Gastrocnemius medialis (tissue), 4 donors: ENCODE measurements at regions not wholly inside any gene's neighbourhood (a gene's known extent, or its start where the extent isn't known, plus 50 kb on each side); places are given as distances from the start of the nearest gene placed in this dataset.

Experiments
- ATAC-seq, 2 donors: fragments of 150-250 bp; one replicate each; pipeline ENCODE4 v1.9.1; 2016
- DNase-seq, 2 donors: peaks; one replicate each; pipeline ENCODE4 v3.0.0-alpha.2; 2019
- H3K27ac ChIP-seq, 4 donors: fragments of 200-600 bp; sonication (generic); 1 replicate in 1 of 4; 2 replicates in 3 of 4; pipeline ENCODE4 v1.5.1; 2016 to 2018; ENCODE audit warnings: mild to moderate bottlenecking in 2 of 4, moderate library complexity in 1 of 4
- H3K27me3 ChIP-seq, 3 donors: fragments of 200-600 bp; sonication (generic) in 2 of 3; 1 replicate in 1 of 3; 2 replicates in 2 of 3; pipeline versions ENCODE4 v1.5.1 to v1.6.0; 2016 to 2019; ENCODE audit warnings: mild to moderate bottlenecking in 1 of 3, moderate library complexity in 1 of 3
- H3K36me3 ChIP-seq, 2 donors: fragments of 200-600 bp; sonication (generic) in 1 of 2; one replicate each; pipeline ENCODE4 v1.5.1; 2017 to 2018
- H3K4me1 ChIP-seq, 2 donors: fragments of 200-600 bp; sonication (generic) in 1 of 2; one replicate each; pipeline ENCODE4 v1.5.1; 2016 to 2017; ENCODE audit warnings: mild to moderate bottlenecking in 2 of 2
- H3K4me3 ChIP-seq, 4 donors: fragments of 200-600 bp; sonication (generic) in 3 of 4; 1 replicate in 1 of 4; 2 replicates in 3 of 4; pipeline ENCODE4 v1.5.1; 2016 to 2019; ENCODE audit warnings: mild to moderate bottlenecking in 2 of 4
- H3K9me3 ChIP-seq, 3 donors: fragments of 200-600 bp; sonication (generic) in 2 of 3; 1 replicate in 1 of 3; 2 replicates in 2 of 3; pipeline ENCODE4 v1.5.1; 2016 to 2019
- POLR2A ChIP-seq, 2 donors: fragments of 450-650 bp; IDR thresholded peaks; one replicate each; pipeline ENCODE4 v1.6.1; 2017; ENCODE audit warnings: antibody characterized with exemption in 2 of 2, mild to moderate bottlenecking in 2 of 2, moderate library complexity in 2 of 2
- in situ Hi-C, 4 donors: fragments of 200-750 bp; cut with MboI; loops; one replicate each; pipeline versions ENCODE4 v1.15.0 to v1.8.0; 2017; ENCODE audit warnings: low sequenced_read_pairs in 4 of 4
- intact Hi-C: fragments of 100-400 bp; cut with DNase I; formaldehyde crosslinking; loops from one replicate; pipeline ENCODE4 v1.15.1; 2023; ENCODE audit warnings: low total_unique reads
- TF ChIP-seq, protein P1 (sequence below), 5 experiments: fragments of 450-650 bp in 3 of 5; fragments of 200-600 bp in 2 of 5; sonication (generic) in 2 of 5; IDR thresholded peaks in 4 of 5; conservative IDR thresholded peaks in 1 of 5; 1 replicate in 4 of 5; 2 replicates in 1 of 5; pipeline ENCODE4 v1.5.1; 2016 to 2019; ENCODE audit warnings: antibody characterized with exemption in 5 of 5, mild to moderate bottlenecking in 3 of 5, moderate library complexity in 3 of 5

- TF ChIP-seq, protein P1, sequence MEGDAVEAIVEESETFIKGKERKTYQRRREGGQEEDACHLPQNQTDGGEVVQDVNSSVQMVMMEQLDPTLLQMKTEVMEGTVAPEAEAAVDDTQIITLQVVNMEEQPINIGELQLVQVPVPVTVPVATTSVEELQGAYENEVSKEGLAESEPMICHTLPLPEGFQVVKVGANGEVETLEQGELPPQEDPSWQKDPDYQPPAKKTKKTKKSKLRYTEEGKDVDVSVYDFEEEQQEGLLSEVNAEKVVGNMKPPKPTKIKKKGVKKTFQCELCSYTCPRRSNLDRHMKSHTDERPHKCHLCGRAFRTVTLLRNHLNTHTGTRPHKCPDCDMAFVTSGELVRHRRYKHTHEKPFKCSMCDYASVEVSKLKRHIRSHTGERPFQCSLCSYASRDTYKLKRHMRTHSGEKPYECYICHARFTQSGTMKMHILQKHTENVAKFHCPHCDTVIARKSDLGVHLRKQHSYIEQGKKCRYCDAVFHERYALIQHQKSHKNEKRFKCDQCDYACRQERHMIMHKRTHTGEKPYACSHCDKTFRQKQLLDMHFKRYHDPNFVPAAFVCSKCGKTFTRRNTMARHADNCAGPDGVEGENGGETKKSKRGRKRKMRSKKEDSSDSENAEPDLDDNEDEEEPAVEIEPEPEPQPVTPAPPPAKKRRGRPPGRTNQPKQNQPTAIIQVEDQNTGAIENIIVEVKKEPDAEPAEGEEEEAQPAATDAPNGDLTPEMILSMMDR (IDR thresholded peaks at IDR 0.05 in 4 of 5, conservative IDR thresholded peaks at IDR 0.05 in 1 of 5) = no peak
- no peak for TF ChIP-seq POLR2A (IDR thresholded peaks at IDR 0.05)
- no peak for ATAC-seq
- in situ Hi-C loops (no loop called here), intact Hi-C loops (no loop called here)
- H3K27ac ChIP-seq = no peak overlapping the region
- H3K9me3 ChIP-seq = no peaks in the 10 kb centered on the region
- no peaks in the 10 kb centered on the region for H3K4me1 ChIP-seq
- no peaks in the 10 kb centered on the region for H3K36me3 ChIP-seq
- no peak overlapping the region for H3K4me3 ChIP-seq
- DNase-seq = no peak
- H3K27me3 ChIP-seq = no peaks in the 10 kb centered on the region
Measured at GRCh38 chr20:19113343-19113930, 99.0 kb upstream of the SLC24A3 start.

DNA sequence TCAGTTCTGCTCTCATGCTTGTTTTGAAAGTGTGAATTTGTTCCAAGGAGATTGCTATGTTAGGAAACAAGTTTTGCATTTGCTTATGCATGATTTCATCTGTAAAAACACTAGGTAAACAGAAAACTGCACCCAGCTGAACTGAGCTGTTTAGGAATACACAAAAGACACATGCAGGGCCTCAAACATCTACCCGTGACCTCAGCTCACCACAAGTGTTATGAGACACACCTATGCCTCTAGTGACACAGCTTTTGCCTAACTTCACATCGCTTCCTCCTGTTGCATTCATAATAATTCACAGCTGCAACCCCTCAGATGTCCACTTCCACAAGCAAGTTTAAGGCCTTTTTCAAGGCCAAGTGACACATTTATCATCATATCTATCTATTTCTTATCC, 98.0 kb upstream of the SLC24A3 start:
- H3K36me3 ChIP-seq = no peaks in the 10 kb centered on the region
- DNase-seq (no peak), ATAC-seq (no peak)
- TF ChIP-seq, protein P1 (IDR thresholded peaks at IDR 0.05 in 4 of 5, conservative IDR thresholded peaks at IDR 0.05 in 1 of 5) = no peak
- TF ChIP-seq POLR2A (IDR thresholded peaks at IDR 0.05) = no peak
- in situ Hi-C loops = no loop called here
- no peaks in the 10 kb centered on the region for H3K4me1 ChIP-seq
- no peak overlapping the region for H3K27ac ChIP-seq
- no peaks in the 10 kb centered on the region for H3K9me3 ChIP-seq
- intact Hi-C loops = no loop called here
- H3K27me3 ChIP-seq = no peaks in the 10 kb centered on the region
- no peak overlapping the region for H3K4me3 ChIP-seq

- Histone ChIP-seq H3K4me1 (no peaks in the 10 kb centered on the region), H3K9me3 (no peaks in the 10 kb centered on the region), H3K27me3 (no peaks in the 10 kb centered on the region), H3K4me3 (no peak overlapping the region), H3K27ac (no peak overlapping the region), H3K36me3 (no peaks in the 10 kb centered on the region)
- no peak for TF ChIP-seq POLR2A (IDR thresholded peaks at IDR 0.05)
- TF ChIP-seq, protein P1 (IDR thresholded peaks at IDR 0.05 in 4 of 5, conservative IDR thresholded peaks at IDR 0.05 in 1 of 5) = no peak
- DNase-seq = no peak
- intact Hi-C loops = no loop called here
- in situ Hi-C loops = no loop called here
- no peak for ATAC-seq
Measured at GRCh38 chr20:19115581-19115980, 96.9 kb upstream of the SLC24A3 start.

DNA sequence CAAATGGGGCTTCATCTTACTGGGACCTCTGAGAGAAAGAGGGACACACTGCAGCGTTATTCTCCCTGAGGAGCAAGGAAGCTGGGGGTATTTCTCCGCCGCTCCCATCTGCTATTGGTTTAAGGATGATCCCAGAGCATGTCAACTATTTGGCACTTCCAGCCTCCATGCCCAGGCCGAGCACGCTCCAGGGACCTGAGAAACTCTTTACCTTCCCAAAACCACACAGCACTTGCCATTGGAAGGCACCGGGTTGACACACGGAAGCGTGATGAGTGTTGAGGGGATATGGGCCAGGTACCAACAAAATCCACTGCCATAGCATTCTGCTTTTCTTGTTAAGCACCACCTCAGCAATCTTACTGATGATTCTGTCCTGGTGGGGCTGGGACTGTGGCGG, 92.4 kb upstream of the SLC24A3 start:
- Histone ChIP-seq H3K27ac (no peak overlapping the region), H3K27me3 (no peaks in the 10 kb centered on the region), H3K9me3 (no peaks in the 10 kb centered on the region), H3K36me3 (no peaks in the 10 kb centered on the region), H3K4me1 (no peaks in the 10 kb centered on the region), H3K4me3 (no peak overlapping the region)
- intact Hi-C loops = no loop called here
- TF ChIP-seq, protein P1 (IDR thresholded peaks at IDR 0.05 in 4 of 5, conservative IDR thresholded peaks at IDR 0.05 in 1 of 5) = no peak
- TF ChIP-seq POLR2A (IDR thresholded peaks at IDR 0.05) = no peak
- DNase-seq = no peak
- in situ Hi-C loops = no loop called here
- ATAC-seq = no peak

DNA sequence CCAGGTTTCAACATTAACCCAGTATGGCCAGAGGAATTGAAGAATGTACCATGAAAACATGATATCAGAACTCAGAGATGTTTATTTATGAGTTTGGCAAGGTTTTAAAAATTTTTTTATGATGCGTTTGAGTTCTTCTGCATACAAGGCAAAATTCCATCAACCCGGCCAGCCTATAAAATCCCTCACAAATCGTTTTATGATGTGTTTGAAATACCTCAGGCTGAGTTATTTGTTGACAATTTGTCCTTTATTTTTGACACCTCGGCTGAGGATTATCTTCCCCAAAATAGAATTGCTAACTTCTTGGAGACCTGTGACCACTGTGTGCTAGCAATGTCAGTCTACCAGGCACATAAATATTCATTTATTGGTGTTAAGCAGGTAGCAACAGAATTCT, 91.9 kb upstream of the SLC24A3 start:
- intact Hi-C loops (no loop called here), in situ Hi-C loops (no loop called here)
- H3K9me3 ChIP-seq = no peaks in the 10 kb centered on the region
- H3K4me1 ChIP-seq = no peaks in the 10 kb centered on the region
- no peaks in the 10 kb centered on the region for H3K27me3 ChIP-seq
- ATAC-seq = no peak
- no peak overlapping the region for H3K4me3 ChIP-seq
- TF ChIP-seq, protein P1 (IDR thresholded peaks at IDR 0.05 in 4 of 5, conservative IDR thresholded peaks at IDR 0.05 in 1 of 5) = no peak
- no peak for TF ChIP-seq POLR2A (IDR thresholded peaks at IDR 0.05)
- DNase-seq = no peak
- no peaks in the 10 kb centered on the region for H3K36me3 ChIP-seq
- H3K27ac ChIP-seq = no peak overlapping the region
